NT2/D1 (cell line): ENCODE measurements at regions not wholly inside any gene's neighbourhood (a gene's known extent, or its start where the extent isn't known, plus 50 kb on each side); places are given as distances from the start of the nearest gene placed in this dataset.

Source experiments
- SUZ12 ChIP-seq: IDR thresholded peaks from 2 replicates; pipeline ENCODE4 v1.6.1; 2011; ENCODE audit not compliant: insufficient read length, insufficient read depth; ENCODE audit errors: extremely low read depth
- YY1 ChIP-seq: IDR thresholded peaks from 2 replicates; pipeline ENCODE4 v1.6.1; 2011; ENCODE audit not compliant: insufficient read length, insufficient read depth
- ZNF274 ChIP-seq: IDR thresholded peaks from 2 replicates; pipeline ENCODE4 v1.6.1; 2011; ENCODE audit warnings: mild to moderate bottlenecking, low read depth, low read length

- TF ChIP-seq SUZ12, result no peak
- no peak for TF ChIP-seq ZNF274
- no peak for TF ChIP-seq YY1
These were observed 209.1 kb upstream of the ZNF722 start for GRCh38 chr7:63789378-63790176.
